ENCODE measurements at regions not wholly inside any gene's neighbourhood (a gene's known extent, or its start where the extent isn't known, plus 50 kb on each side); places are given as distances from the start of the nearest gene placed in this dataset.

DNA sequence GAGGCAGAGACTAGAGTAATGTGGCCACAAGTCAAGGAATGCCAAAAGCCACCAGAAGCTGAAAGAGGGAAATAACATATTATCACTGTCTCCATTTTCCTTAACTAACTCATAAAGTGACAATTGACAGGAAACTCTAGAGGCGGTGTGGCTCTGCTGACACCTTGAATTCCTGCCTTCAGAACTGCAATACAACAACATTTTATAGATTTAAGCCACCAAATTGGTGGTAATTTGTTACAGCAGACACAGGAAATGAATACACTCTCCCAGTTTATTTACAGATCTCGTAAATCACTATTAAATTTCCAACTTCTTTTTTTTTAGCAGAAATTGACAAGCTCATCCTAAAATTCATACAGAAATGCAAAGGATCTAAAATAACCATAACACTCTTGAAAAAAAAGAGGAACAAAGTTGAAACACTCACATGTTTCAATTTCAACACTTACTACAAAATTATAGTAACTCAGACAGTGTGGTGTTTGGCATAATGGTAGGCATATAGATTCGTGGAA, 449.9 kb downstream of the OTOL1 start:
- no peak overlapping the region for H3K4me3 ChIP-seq (ENCODE audit: low read depth, low read length)
- WGBS: 75% methylated on average over 3 of the region's 3 CpGs
- no peak overlapping the region for H3K27ac ChIP-seq (ENCODE audit: low read depth)

DNA sequence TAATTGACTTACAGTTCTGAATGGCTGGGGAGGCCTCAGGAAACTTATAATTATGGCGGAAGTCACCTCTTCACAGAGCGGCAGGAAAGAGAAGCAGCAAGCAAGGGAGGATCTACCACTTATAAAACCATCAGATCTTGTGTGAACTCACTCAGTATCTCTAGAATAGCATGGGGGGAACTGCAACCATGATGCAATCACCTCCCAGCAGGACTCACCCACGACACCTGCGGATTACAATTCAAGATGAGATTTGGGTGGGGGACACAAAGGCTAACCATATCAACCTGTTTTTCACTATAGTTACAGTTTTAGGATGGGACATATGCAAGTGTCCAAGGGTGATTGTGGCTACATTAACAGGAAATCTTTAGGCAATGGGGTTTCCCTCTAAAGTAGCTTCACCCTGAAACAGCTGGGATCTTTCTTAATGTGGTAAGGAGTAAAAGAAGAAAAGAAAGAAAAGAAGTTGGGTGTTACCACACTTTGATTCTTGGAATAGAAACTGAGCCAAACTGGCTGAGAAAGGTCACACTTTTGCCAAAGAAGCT, 453.8 kb downstream of the OTOL1 start:
- H3K36me3 ChIP-seq (ENCODE audit: insufficient read depth): no peaks in the 10 kb centered on the region
- WGBS: 91% methylated on average over 4 of the region's 4 CpGs
- no peaks in the 10 kb centered on the region for H3K4me1 ChIP-seq (ENCODE audit: insufficient read depth)
- no peak overlapping the region for H3K27ac ChIP-seq (ENCODE audit: low read depth)
- DNase-seq (ENCODE audit: extremely low spot score): no peak
- no peak overlapping the region for H3K4me3 ChIP-seq (ENCODE audit: low read depth, low read length)

More for the DNA sequence above, 449.9 kb downstream of the OTOL1 start:
- DNase-seq (ENCODE audit: extremely low spot score): no peak
- Histone ChIP-seq H3K4me1 (ENCODE audit: insufficient read depth) (no peaks in the 10 kb centered on the region), H3K36me3 (ENCODE audit: insufficient read depth) (no peaks in the 10 kb centered on the region)

DNA sequence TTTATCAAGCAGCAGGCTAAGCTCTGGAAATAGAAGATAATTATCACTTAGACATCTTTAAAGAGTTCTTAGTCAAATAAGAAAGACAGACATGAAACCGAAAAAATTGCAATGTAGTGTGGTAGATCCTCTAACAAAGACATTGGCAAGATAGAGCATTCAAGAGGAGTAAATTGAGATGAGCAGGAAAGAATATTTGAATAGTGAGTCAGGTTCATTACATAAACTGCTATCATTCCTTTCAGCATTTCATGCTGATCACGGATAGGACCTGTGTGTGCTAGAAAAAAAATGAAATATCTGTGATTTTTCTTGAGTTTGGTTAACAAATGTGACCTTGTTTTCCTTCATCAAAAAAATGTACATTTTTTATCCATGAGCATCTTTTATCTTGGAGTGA, 460.9 kb downstream of the OTOL1 start:
- 54% methylated on average over 2 of the region's 2 CpGs for WGBS
- no peak for DNase-seq (ENCODE audit: extremely low spot score)
- no peaks in the 10 kb centered on the region for H3K4me1 ChIP-seq (ENCODE audit: insufficient read depth)
- no peaks in the 10 kb centered on the region for H3K36me3 ChIP-seq (ENCODE audit: insufficient read depth)
- H3K27ac ChIP-seq (ENCODE audit: low read depth): no peak overlapping the region
- no peak overlapping the region for H3K4me3 ChIP-seq (ENCODE audit: low read depth, low read length)

DNA sequence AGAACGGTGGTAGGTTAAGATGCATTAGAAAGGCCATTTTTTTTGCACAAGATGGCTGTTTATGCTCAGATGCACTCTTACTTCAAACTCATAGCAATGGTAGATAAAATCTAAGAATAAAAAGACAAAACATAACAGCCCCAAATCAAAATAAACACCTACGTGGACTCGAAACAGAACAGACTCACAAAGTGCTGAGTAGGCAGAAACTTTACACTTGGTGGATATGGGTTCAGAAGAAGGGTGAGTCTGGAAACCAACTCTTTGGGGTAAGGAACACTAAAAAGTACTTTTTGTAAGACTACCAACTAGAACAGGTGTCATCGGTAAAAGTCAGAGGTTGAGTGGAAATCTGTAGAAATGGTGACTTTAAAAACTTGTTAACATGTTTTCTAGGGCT, 468.2 kb downstream of the OTOL1 start:
- 92% methylated on average over 4 of the region's 4 CpGs for WGBS
- H3K27ac ChIP-seq (ENCODE audit: low read depth): no peak overlapping the region
- H3K4me3 ChIP-seq (ENCODE audit: low read depth, low read length): no peak overlapping the region
- H3K36me3 ChIP-seq (ENCODE audit: insufficient read depth): no peaks in the 10 kb centered on the region
- no peak for DNase-seq (ENCODE audit: extremely low spot score)
- no peaks in the 10 kb centered on the region for H3K4me1 ChIP-seq (ENCODE audit: insufficient read depth)

DNA sequence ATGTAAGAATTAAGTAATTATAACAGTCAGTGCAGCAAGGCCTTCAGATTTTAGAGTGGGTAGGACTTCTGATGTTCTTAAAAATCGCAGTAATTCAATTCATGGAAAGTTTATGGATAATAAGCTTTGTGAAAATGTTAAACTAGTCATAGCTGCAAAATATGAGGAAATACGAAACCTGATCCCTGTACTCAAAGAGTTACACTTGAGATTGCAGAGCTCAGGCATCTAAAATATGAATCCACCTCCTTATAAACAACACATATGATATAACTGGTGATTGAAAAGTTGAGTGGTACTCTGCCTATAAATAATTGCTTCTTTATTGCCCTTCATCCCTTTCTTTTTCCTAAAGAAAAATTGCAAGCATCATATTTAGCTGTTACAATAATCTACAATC, 473.3 kb downstream of the OTOL1 start:
- H3K27ac ChIP-seq (ENCODE audit: low read depth): no peak overlapping the region
- H3K36me3 ChIP-seq (ENCODE audit: insufficient read depth): no peaks in the 10 kb centered on the region
- DNase-seq (ENCODE audit: extremely low spot score): no peak
- H3K4me3 ChIP-seq (ENCODE audit: low read depth, low read length): no peak overlapping the region
- H3K4me1 ChIP-seq (ENCODE audit: insufficient read depth): no peaks in the 10 kb centered on the region
- 83% methylated on average over 2 of the region's 2 CpGs for WGBS

DNA sequence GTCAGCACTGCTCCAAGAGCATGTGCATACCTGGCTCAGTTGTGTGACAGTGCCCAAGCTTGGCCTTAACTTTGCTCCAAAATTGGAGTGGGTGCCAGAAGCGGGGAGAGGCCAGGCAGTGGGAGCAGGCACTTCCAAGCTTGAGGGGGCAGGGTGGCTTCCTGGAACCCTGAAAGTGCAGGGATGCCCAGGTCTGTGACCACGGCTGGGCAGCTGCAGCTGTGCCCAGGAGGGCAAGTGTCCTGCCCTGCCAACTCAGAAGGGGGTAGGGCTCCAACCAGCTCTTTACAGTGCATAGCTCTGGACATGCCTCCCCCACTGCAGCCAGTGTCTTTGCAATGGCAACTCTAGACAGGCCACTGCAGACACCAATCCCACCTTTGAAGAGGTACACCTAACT, 478.6 kb downstream of the OTOL1 start:
- Histone ChIP-seq H3K4me3 (ENCODE audit: low read depth, low read length) (no peak overlapping the region), H3K27ac (ENCODE audit: low read depth) (no peak overlapping the region), H3K36me3 (ENCODE audit: insufficient read depth) (no peaks in the 10 kb centered on the region), H3K4me1 (ENCODE audit: insufficient read depth) (no peaks in the 10 kb centered on the region)
- WGBS: 94% methylated on average over 2 of the region's 2 CpGs
- no peak for DNase-seq (ENCODE audit: extremely low spot score)

DNA sequence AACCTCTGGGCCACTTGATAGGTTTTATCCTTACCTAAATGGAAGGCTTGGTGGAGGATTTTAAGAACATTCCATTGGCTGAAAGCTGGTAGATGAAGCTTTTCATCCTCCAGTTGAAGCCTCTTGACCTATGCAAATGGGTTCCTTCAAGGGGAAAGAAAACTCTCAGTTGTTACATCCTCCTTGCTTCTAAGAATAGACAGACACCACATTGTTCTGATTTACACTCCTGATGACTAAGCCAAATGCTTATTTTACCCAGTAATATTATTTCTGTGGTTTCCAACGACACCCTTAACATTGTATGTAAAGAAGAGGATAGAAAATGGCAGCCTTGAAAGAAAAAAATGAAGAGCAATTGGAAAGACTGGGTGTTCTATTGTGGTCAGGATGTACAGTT, 480.5 kb downstream of the OTOL1 start:
- Histone ChIP-seq H3K4me1 (ENCODE audit: insufficient read depth) (no peaks in the 10 kb centered on the region), H3K27ac (ENCODE audit: low read depth) (no peak overlapping the region), H3K36me3 (ENCODE audit: insufficient read depth) (no peaks in the 10 kb centered on the region), H3K4me3 (ENCODE audit: low read depth, low read length) (no peak overlapping the region)
- no peak for DNase-seq (ENCODE audit: extremely low spot score)
- WGBS: 82% methylated on average over 1 of the region's 1 CpG

DNA sequence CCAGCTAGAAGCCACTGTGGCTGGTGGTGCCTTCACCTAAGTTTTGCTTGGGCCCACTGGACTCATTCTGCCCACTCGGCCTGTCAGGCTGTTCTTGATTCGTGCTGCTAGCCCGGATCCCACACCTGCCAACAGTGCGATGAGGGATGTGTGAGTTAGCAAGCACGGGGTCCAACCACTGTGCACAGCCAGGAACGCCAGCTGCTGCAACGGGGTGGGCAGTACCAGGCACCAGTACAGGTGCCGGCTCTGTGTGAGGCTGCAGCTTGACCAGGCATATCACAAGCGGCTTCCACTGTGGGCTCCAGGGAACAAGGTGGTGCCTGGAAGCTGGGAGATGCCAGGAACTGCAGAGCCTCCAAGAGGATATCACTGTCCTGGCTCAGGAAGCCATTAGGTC, 481.2 kb downstream of the OTOL1 start:
- 96% methylated on average over 9 of the region's 9 CpGs for WGBS
- DNase-seq (ENCODE audit: extremely low spot score): no peak

DNA sequence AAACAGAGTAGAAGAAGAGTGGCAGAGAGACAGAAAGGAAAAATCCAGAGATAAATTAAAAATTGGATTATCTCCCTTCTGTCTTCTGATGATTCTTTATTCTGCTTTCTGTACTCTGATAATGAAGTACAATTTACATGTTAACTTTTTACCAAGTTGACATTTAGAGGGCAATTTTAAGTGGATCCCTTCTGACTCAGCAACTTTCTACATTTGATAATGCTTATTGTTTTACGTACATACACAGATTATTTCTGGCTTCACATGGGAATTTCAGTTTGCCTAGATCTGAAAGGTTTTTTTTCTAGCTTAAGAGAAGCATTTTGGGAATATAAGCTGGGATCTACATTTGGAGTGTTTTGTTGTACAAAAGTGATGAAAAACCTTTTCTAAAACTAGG, 491.3 kb downstream of the OTOL1 start:
- no peaks in the 10 kb centered on the region for H3K4me1 ChIP-seq (ENCODE audit: insufficient read depth)
- 72% methylated on average over 1 of the region's 1 CpG for WGBS
- no peak for DNase-seq (ENCODE audit: extremely low spot score)
- no peak overlapping the region for H3K27ac ChIP-seq (ENCODE audit: low read depth)
- H3K4me3 ChIP-seq (ENCODE audit: low read depth, low read length): no peak overlapping the region
- no peaks in the 10 kb centered on the region for H3K36me3 ChIP-seq (ENCODE audit: insufficient read depth)

More for the DNA sequence above, 481.2 kb downstream of the OTOL1 start:
- Histone ChIP-seq H3K4me1 (ENCODE audit: insufficient read depth) (no peaks in the 10 kb centered on the region), H3K4me3 (ENCODE audit: low read depth, low read length) (no peak overlapping the region), H3K27ac (ENCODE audit: low read depth) (no peak overlapping the region), H3K36me3 (ENCODE audit: insufficient read depth) (no peaks in the 10 kb centered on the region)

DNA sequence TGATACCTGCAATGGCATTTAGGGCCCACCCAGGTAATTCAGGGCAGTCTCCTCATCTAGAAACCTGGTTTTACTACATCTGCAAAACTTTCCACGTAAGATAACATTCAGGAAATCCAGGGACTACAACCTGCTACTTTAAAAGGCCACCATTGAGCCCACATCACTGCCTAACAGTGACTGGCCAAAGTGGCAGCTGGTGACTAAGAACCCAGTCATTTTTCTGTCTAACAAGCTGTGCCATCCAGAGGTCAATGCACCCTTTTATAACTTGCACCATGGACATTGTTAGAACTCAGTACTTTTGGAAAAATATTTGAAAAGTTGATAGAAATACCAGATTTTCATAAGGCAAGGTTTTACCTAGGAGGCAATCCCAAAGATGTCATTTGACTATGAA, 492.4 kb downstream of the OTOL1 start:
- Histone ChIP-seq H3K4me1 (ENCODE audit: insufficient read depth) (no peaks in the 10 kb centered on the region), H3K4me3 (ENCODE audit: low read depth, low read length) (no peak overlapping the region), H3K27ac (ENCODE audit: low read depth) (no peak overlapping the region), H3K36me3 (ENCODE audit: insufficient read depth) (no peaks in the 10 kb centered on the region)
- no peak for DNase-seq (ENCODE audit: extremely low spot score)
- WGBS: 85% methylated on average over 1 of the region's 1 CpG

DNA sequence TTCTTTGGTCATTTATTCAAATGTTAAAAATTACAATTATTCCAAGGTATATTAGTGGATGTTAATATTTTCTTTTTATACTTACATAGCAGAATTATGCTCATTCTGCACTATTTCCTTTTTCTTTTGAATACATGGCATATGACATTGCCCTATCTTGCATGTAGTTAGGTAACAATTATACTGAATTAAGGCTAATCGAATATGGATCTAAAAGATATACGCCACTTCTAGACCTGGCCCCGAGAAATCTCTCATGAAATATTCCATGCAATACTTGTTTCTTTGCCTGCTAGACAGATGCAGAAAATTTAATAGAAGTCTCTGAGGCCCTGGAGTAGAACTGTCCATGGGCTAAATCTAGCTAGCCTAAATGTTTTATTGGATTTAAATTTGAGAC, 493.4 kb downstream of the OTOL1 start:
- Histone ChIP-seq H3K4me1 (ENCODE audit: insufficient read depth) (no peaks in the 10 kb centered on the region), H3K4me3 (ENCODE audit: low read depth, low read length) (no peak overlapping the region), H3K36me3 (ENCODE audit: insufficient read depth) (no peaks in the 10 kb centered on the region), H3K27ac (ENCODE audit: low read depth) (no peak overlapping the region)
- WGBS: 92% methylated on average over 3 of the region's 3 CpGs
- DNase-seq (ENCODE audit: extremely low spot score): no peak

DNA sequence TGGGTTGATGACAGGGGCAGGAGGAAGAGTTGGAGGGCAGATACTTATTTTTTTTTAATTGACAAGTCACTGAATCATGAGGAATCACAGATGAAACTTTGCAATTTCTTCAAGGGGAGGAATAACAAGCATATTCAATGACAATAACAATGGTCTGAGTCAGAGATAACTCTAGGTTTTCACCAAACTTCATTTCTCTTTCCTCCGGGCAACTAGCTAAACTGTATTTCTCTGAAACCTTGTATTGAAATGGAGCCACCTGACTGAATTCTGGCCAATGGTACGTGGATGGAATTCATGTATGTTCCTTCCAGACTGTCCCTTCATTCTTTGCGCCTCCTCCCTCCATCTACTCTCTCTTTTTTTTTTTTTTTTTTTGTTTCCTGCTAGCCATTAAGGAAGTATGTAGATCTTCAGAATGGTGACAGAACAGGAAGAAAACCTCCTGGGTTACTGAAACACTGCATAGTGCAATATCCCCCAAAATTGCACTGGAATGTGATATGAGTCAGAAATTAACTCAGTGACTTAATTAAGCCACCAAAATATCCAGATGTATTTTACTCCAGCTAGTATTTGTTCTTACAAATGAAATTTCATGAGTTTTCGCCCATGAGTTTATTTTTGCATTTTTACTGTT, 495.4 kb downstream of the OTOL1 start:
- DNase-seq (ENCODE audit: extremely low spot score): no peak
- Histone ChIP-seq H3K36me3 (ENCODE audit: insufficient read depth) (no peaks in the 10 kb centered on the region), H3K4me1 (ENCODE audit: insufficient read depth) (no peaks in the 10 kb centered on the region), H3K4me3 (ENCODE audit: low read depth, low read length) (no peak overlapping the region), H3K27ac (ENCODE audit: low read depth) (no peak overlapping the region)
- 91% methylated on average over 4 of the region's 4 CpGs for WGBS

DNA sequence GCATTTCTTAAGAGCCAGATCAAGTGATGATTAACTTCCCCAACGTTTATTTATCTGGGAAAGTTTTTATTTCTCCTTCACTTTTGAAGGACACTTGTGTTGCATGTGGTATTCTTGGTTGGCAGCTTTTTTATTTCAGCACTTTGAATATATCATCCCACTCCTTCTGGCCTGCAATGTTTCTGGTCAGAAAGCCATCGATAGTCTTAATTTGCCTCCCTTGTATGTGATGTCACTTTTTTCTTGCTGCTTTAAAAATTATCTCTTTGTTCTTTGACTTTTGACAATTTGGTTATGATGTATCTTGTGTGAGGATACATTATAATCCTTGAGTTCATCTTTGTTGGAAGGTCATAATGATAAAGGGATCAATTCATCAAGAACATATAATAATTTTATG, 503.2 kb downstream of the OTOL1 start:
- Histone ChIP-seq H3K4me1 (ENCODE audit: insufficient read depth) (no peaks in the 10 kb centered on the region), H3K27ac (ENCODE audit: low read depth) (no peak overlapping the region), H3K4me3 (ENCODE audit: low read depth, low read length) (no peak overlapping the region), H3K36me3 (ENCODE audit: insufficient read depth) (no peaks in the 10 kb centered on the region)
- 84% methylated on average over 2 of the region's 2 CpGs for WGBS
- no peak for DNase-seq (ENCODE audit: extremely low spot score)

DNA sequence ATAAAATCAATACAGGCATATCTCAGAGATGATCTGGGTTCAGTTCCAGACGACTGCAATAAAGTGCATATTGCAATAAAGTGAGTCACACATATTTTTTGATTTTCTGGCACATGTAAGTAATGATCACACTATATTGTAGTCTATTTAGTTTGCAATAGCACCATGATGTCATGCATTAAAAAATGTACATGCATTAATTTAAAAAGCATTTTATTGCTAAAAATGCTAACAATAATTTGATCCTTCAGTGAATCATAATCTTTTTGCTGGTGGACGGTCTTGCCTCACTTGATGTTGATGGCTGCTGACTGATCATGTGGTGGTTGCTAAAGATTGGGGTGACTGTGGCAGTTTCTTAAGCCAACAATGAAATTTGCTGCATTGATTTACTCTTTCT, 511.1 kb downstream of the OTOL1 start:
- Histone ChIP-seq H3K4me3 (ENCODE audit: low read depth, low read length) (no peak overlapping the region), H3K4me1 (ENCODE audit: insufficient read depth) (no peaks in the 10 kb centered on the region), H3K27ac (ENCODE audit: low read depth) (no peak overlapping the region), H3K36me3 (ENCODE audit: insufficient read depth) (no peaks in the 10 kb centered on the region)
- WGBS: 57% methylated on average over 2 of the region's 2 CpGs
- DNase-seq (ENCODE audit: extremely low spot score): no peak
